GM20000 (cell line): ENCODE measurements at regions not wholly inside any gene's neighbourhood (a gene's known extent, or its start where the extent isn't known, plus 50 kb on each side); places are given as distances from the start of the nearest gene placed in this dataset.

ENCODE experiments used
- DNase-seq: peaks from one replicate; pipeline ENCODE4 v3.0.0; 2012; ENCODE audit warnings: low spot score
- CTCF ChIP-seq: IDR thresholded peaks from 2 replicates; pipeline ENCODE4 v1.5.1; 2012; ENCODE audit warnings: mild to moderate bottlenecking, control low read depth; ENCODE audit errors: extremely low read depth, missing control alignments

DNA sequence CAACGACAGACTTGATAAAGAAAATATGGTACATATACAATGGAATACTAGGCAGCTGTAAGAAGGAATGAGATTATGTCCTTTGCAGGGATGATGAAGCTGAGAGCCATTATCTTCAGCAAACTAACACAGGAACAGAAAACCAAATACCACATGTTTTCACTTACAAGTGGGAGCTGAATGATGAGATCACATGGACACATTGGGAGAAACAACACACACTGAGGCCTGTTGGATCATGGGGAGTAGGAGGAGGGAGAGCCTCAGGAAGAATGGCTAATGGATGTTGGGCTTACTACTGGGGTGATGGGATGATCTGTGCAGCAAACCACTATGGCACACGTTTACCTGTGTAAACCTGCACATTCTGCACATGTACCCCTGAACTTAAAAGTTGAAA is 209.7 kb downstream of the SPRY1 start:
- no peak for DNase-seq
- no peak for TF ChIP-seq CTCF

- TF ChIP-seq CTCF, result no peak
- DNase-seq, result no peak
Measured at GRCh38 chr4:123606946-123607542, 210.4 kb downstream of the SPRY1 start.

- DNase-seq, result no peak
- no peak for TF ChIP-seq CTCF
Measured at GRCh38 chr4:123609829-123610228, 213.2 kb downstream of the SPRY1 start.

DNA sequence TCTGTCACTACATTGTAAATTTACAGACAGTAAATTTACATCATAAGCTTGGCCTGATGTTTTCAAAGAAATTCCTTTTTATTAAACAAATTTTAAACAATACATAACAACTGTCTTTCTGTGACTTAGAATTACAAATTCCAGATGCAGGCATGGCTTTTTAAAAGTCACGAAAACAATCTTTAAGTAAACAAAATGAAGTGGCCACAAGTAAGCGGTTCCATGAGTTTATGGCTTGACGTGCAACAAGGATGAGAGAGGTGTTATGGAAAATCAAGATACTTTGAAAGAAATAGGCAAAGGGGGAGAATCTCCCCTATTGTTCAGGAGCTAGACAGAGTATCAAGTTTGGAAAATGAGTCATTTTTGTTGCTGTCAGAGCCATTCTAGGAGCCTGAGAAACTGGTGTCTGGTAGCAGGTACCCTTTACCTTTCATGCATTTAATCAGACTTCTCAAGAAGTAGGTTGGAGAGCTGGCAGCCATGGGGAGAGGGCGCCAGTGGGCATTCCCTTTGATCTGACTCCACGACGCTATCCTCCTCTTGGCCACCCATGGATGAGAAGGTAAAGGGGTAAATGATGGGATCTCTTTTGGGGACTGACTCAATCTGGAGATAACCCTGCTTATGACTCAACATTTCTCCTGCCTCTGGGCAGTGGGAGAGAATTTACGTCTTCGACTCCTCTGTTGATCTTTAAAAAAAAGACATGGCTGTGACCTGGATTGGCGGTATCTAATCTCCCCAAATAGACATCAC is 217.2 kb downstream of the SPRY1 start:
- TF ChIP-seq CTCF, result no peak
- DNase-seq, result no peak

DNA sequence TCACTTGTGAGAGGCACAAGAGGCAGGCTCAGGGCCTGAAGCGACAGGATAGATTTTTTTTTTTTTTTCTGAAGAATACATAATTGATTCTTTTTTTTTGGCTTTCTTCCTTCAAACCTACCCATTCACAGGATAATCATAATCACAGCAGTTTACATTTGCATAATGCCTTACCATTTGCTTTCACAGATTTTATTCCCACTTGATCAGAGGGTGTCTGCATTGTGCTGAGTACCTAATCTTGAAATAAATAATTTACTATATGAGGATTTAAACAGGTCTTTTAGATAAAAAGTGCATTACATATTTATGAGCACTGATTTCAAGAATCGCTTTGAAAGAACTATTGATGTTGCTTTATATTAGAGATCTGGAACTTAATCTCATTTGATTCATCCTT is 219.3 kb downstream of the SPRY1 start:
- DNase-seq, result no peak
- TF ChIP-seq CTCF, result no peak

DNA sequence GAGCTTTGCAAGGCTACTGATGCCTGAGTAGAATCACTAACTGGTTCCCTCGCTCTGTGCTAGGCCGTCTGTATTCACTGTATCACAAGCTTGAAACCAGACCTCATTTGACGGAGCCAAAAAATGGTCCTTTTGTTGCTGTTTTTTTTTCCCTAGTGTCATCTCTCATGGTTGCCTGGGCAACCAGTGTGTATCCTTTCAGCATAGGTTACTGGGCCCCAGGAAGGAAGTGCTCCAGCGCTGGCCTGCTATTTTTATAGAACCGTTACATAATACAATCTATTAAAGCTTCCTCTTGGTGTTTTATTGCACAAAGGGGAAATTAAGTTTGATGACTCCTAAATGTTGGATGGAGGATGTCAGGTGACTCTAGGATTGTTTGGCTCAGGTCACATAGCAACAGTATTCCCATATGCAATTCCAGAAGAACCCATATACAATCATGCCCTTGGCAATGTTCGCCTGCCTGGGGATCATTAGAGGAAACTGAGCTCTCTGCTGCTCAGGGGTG is 220.4 kb downstream of the SPRY1 start:
- no peak for DNase-seq
- no peak for TF ChIP-seq CTCF

GRCh38 chr4:123617791-123618190 is 221.2 kb downstream of the SPRY1 start:
- no peak for TF ChIP-seq CTCF
- no peak for DNase-seq
